MCF 10A (cell line): ENCODE measurements at regions not wholly inside any gene's neighbourhood (a gene's known extent, or its start where the extent isn't known, plus 50 kb on each side); places are given as distances from the start of the nearest gene placed in this dataset.

Experiments
- BruUV-seq: library from RNA; stranded (reverse); fragments of 400-500 nt; replicated peaks from 2 replicates; lab custom pipeline; 2021; lab: Mats Ljungman, UMichigan
- CTCF ChIA-PET: fragments of 300-600 bp; sonication (Branson Sonifier 250); formaldehyde crosslinking; extraction: SDS; loops from one replicate; lab custom pipeline; 2021; ENCODE audit warnings: antibody characterized with exemption, inconsistent platforms; lab: Yijun Ruan, JAX
- POLR2A ChIA-PET: fragments of 300-600, 350-650 bp; sonication (Branson Sonifier 250); formaldehyde crosslinking; extraction: SDS; loops from one replicate; lab custom pipeline; 2020; ENCODE audit warnings: antibody characterized with exemption, inconsistent platforms; lab: Yijun Ruan, JAX
- DNase-seq: peaks from one replicate; pipeline ENCODE4 v3.0.0-alpha.2; 2018; ENCODE audit not compliant: unreplicated experiment
- H3K27ac Mint-ChIP-seq: one replicate; pipeline ENCODE4 v1.8.0; 2022; ENCODE audit warnings: mild to moderate bottlenecking, low read depth, mixed read lengths; ENCODE audit not compliant: unreplicated experiment
- H3K27me3 Mint-ChIP-seq: one replicate; pipeline ENCODE4 v1.8.0; 2022; ENCODE audit warnings: mixed read lengths; ENCODE audit not compliant: insufficient read depth, unreplicated experiment
- H3K36me3 Mint-ChIP-seq: one replicate; pipeline ENCODE4 v1.8.0; 2022; ENCODE audit warnings: mild to moderate bottlenecking, moderate library complexity, mixed read lengths; ENCODE audit not compliant: insufficient read depth, unreplicated experiment
- H3K4me1 Mint-ChIP-seq: one replicate; pipeline ENCODE4 v1.8.0; 2022; ENCODE audit warnings: mixed read lengths; ENCODE audit not compliant: insufficient read depth, unreplicated experiment
- H3K4me3 Mint-ChIP-seq: one replicate; pipeline ENCODE4 v1.8.0; 2022; ENCODE audit warnings: mild to moderate bottlenecking, moderate library complexity, mixed read lengths; ENCODE audit not compliant: unreplicated experiment
- H3K9me3 Mint-ChIP-seq: one replicate; pipeline ENCODE4 v1.8.0; 2022; ENCODE audit warnings: mixed read lengths; ENCODE audit not compliant: unreplicated experiment
- CTCF ChIP-seq: fragments of 200-600 bp; IDR thresholded peaks from one replicate; pipeline ENCODE4 v1.8.0; 2022; ENCODE audit warnings: antibody characterized with exemption, mild to moderate bottlenecking; ENCODE audit not compliant: unreplicated experiment
- intact Hi-C: fragments of 100-400 bp; cut with micrococcal nuclease; formaldehyde crosslinking; loops from 2 replicates; pipeline ENCODE4 v1.14.1; 2022

DNA sequence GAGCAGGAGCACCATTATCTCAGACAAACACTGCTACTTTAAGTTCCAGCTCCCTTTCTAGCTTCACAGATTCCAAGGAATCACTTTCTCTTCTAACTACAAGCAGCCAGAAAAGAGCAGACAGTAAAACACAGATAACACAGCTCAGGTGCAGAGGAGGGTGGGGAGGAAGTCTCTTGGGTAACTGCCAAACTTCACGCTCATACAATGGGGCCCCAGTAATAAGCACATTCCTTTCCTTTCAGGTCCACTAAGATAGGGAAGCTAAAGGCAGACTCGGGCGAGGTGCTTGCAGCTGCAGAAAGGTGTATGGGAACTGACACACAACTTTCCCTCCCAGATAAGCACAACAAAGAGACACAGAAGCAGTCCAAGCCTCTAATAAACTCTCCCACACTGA lies 69.2 kb upstream of the OR9G4 start:
- Mint-ChIP-seq H3K4me1 (no peaks in the 10 kb centered on the region), H3K36me3 (no peaks in the 10 kb centered on the region), H3K4me3 (no peak overlapping the region), H3K27ac (no peak overlapping the region), H3K9me3 (no peaks in the 10 kb centered on the region), H3K27me3 (peaks cover 27% of the 10 kb centered on the region)
- no peak for TF ChIP-seq CTCF
- ChIA-PET POLR2A (interaction anchor here (0.6 to 0.8 kb wide), 2 partner anchors 94 to 152 kb away, joined by 3 to 4 read pairs; no protein-coding TSS in a partner anchor), CTCF (no interaction called here)
- intact Hi-C loops = no loop called here
- peak; percentile 14 for DNase-seq
- BruUV-seq = no TSS peak

- DNase-seq = no peak
- TF ChIP-seq CTCF = no peak
- H3K27me3 Mint-ChIP-seq = peaks cover 27% of the 10 kb centered on the region
- H3K9me3 Mint-ChIP-seq = no peaks in the 10 kb centered on the region
- ChIA-PET CTCF (interaction anchor here (0.9 kb wide), 1 partner anchor 269 kb away, joined by 5 read pairs; no protein-coding TSS in a partner anchor), POLR2A (no interaction called here)
- no peak overlapping the region for H3K4me3 Mint-ChIP-seq
- no peak overlapping the region for H3K27ac Mint-ChIP-seq
- H3K4me1 Mint-ChIP-seq = no peaks in the 10 kb centered on the region
- intact Hi-C loops = no loop called here
- BruUV-seq = no TSS peak
- no peaks in the 10 kb centered on the region for H3K36me3 Mint-ChIP-seq
Observed at GRCh38 chr11:56816259-56816658, 67.8 kb upstream of the OR9G4 start.

DNA sequence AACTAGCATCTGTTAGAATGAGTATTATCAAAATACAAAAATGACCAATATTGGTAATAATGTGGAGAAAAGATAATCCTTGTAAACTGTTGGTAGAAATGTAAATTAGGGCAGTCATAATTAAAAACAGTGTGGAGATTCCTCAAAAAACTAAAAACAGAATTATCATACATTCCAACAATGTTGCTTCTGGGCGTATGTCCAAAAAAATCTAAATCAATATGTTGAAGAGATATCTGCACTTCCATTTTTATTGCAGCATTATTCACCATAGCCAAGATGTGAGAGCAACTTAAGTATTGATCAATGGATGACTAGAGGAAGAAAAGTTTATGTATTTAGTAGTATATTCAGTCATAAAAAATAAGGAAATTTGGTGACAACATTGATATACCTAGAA lies 59.8 kb upstream of the OR9G4 start:
- POLR2A ChIA-PET = no interaction called here
- no peaks in the 10 kb centered on the region for H3K4me1 Mint-ChIP-seq
- no TSS peak for BruUV-seq
- no peak for TF ChIP-seq CTCF
- peaks cover 22% of the 10 kb centered on the region for H3K27me3 Mint-ChIP-seq
- H3K9me3 Mint-ChIP-seq = no peaks in the 10 kb centered on the region
- H3K27ac Mint-ChIP-seq = no peak overlapping the region
- H3K36me3 Mint-ChIP-seq = no peaks in the 10 kb centered on the region
- CTCF ChIA-PET = no interaction called here
- DNase-seq = no peak
- intact Hi-C loops = no loop called here
- H3K4me3 Mint-ChIP-seq = no peak overlapping the region

GRCh38 chr11:56799691-56800210 lies 51.3 kb upstream of the OR9G4 start:
- no TSS peak for BruUV-seq
- Mint-ChIP-seq H3K27ac (no peak overlapping the region), H3K27me3 (peaks cover 15% of the 10 kb centered on the region), H3K36me3 (no peaks in the 10 kb centered on the region), H3K9me3 (no peaks in the 10 kb centered on the region), H3K4me1 (no peaks in the 10 kb centered on the region), H3K4me3 (no peak overlapping the region)
- CTCF ChIA-PET = no interaction called here
- no peak for DNase-seq
- TF ChIP-seq CTCF = no peak
- intact Hi-C loops = no loop called here
- POLR2A ChIA-PET = interaction anchor here (0.6 kb wide), 1 partner anchor 43 kb away, joined by 3 read pairs; no protein-coding TSS in a partner anchor
